SU-DHL-6 (cell line): ENCODE measurements at regions not wholly inside any gene's neighbourhood (a gene's known extent, or its start where the extent isn't known, plus 50 kb on each side); places are given as distances from the start of the nearest gene placed in this dataset.
"Not testable (repeated sequence)": the region's sequence is repeated elsewhere in the genome, so short reads cannot be mapped to it uniquely, and the experiment has no call there.

ENCODE experiments used
- EZH2phosphoT487 ChIP-seq: fragments of 200-600 bp; sonication (generic), shearing (Covaris generic); conservative IDR thresholded peaks from 2 replicates; pipeline ENCODE4 v1.6.1; 2018; ENCODE audit warnings: mild to moderate bottlenecking, antibody characterized with exemption, low read length, moderate library complexity, mixed read lengths
- TF ChIP-seq, protein P1 (sequence below): fragments of 200-600 bp; sonication (generic); IDR thresholded peaks from one replicate; pipeline ENCODE4 v1.5.1; 2017; ENCODE audit warnings: antibody characterized with exemption, mild to moderate bottlenecking, low read length, moderate library complexity; ENCODE audit not compliant: insufficient read depth, poor library complexity, severe bottlenecking

DNA sequence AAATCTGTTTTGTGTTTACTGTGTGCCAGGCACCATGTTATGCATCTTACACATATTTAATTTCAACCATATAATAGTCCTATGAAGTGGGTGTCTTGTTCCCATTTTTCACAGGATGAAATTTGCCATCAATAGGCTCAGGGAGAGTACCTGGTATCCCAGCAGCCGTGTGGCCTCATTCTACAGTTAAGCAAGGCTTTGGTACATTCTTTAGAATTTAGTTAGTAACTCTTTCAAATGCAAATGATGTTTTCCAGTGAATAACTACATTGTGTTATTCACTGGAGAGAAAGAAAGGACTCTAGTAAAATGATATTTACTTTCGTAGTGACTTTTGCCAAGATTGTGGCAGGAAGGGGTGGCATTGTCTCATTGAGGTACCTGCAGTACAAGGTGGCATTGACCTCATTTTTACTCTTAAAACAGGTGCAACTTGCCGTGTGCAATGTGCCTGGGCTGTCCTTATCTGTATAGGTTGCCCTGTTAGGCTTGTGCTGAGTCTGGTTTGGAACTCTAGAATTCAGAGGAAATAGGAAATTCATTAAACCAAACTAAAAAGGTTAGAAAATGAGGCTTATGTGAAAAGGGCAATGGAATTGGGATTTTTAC, 117.4 kb upstream of the NBPF8 start:
- TF ChIP-seq, protein P1, sequence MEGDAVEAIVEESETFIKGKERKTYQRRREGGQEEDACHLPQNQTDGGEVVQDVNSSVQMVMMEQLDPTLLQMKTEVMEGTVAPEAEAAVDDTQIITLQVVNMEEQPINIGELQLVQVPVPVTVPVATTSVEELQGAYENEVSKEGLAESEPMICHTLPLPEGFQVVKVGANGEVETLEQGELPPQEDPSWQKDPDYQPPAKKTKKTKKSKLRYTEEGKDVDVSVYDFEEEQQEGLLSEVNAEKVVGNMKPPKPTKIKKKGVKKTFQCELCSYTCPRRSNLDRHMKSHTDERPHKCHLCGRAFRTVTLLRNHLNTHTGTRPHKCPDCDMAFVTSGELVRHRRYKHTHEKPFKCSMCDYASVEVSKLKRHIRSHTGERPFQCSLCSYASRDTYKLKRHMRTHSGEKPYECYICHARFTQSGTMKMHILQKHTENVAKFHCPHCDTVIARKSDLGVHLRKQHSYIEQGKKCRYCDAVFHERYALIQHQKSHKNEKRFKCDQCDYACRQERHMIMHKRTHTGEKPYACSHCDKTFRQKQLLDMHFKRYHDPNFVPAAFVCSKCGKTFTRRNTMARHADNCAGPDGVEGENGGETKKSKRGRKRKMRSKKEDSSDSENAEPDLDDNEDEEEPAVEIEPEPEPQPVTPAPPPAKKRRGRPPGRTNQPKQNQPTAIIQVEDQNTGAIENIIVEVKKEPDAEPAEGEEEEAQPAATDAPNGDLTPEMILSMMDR = not testable (repeated sequence)
- TF ChIP-seq EZH2phosphoT487 = not testable (repeated sequence)
